Cerebellar nuclear complex (tissue), 1 donor: ENCODE measurements at regions not wholly inside any gene's neighbourhood (a gene's known extent, or its start where the extent isn't known, plus 50 kb on each side); places are given as distances from the start of the nearest gene placed in this dataset.
A peak's percentile ranks its signal among the peaks of the same experiment; 100 is the strongest.

Source experiments
- DNase-seq, 2 experiments: peaks; one replicate each; lab custom pipeline; 2025; lab: John Stamatoyannopoulos, UW

DNA sequence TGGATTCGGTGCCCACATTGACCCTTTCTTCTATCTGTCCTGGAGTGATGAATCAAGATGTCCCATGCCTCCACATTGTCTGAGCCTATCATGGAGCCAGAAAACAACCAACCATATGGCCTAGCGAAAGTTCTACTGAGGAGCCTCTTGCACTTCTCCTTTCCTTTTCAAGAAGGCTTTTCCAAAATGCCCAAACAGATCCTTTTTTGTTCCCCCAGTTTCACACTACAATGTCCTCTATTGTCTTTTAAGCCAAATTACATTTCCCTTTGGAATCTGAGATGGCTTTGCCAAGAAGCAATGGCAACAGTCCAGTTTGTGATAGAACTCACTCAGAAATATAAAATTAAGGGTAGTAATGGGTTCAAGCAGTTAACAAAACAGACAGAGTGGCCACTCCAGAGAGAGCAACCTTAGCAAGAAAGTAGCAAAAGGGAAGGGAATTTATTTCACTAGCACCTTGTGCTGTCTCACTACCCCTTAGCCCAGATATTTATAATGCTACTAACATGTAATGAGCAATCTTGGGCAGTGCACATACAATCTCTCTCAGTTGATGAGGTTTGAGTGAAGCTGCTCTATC is 194.6 kb upstream of the PDE1C start:
- DNase-seq, result no peak

DNA sequence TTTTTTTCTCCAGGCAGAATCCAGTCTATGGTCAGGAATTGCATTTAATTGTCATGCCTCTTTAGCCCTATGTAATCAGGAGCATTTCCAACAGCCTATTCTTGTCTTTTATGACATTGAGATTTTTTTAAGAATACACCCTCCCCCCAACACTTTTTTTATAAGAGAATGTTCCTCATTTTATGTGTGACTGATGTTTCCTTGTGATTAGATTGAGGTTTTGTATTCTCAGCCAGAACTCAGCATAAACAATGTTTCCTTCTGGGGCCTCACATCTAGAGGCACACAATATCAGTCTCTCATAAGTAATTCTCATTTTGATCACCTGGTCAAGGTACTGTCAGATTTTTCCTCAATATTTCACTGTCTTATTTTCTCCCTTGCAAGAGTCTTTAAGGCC is 193.4 kb upstream of the PDE1C start:
- DNase-seq, result no peak

DNA sequence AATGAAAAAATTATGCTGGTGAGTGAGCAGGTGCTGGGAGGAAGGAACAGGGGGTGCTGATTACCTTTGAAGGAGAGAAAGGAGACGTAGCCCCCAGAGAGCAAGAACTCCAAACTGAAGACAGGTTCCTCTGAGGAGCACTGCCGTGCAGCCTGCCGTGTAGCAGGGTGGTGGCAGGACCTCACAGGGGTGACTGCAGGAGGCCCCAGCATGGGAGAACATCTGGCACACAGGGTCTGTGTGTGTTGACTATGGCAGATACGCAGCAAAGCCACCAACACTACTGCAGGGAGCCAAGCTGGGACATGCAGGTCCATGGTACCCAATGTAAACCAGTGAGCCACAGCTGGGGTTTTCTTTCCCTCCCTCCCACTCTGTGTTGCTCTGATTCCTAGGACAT is 192.1 kb upstream of the PDE1C start:
- no peak for DNase-seq

DNA sequence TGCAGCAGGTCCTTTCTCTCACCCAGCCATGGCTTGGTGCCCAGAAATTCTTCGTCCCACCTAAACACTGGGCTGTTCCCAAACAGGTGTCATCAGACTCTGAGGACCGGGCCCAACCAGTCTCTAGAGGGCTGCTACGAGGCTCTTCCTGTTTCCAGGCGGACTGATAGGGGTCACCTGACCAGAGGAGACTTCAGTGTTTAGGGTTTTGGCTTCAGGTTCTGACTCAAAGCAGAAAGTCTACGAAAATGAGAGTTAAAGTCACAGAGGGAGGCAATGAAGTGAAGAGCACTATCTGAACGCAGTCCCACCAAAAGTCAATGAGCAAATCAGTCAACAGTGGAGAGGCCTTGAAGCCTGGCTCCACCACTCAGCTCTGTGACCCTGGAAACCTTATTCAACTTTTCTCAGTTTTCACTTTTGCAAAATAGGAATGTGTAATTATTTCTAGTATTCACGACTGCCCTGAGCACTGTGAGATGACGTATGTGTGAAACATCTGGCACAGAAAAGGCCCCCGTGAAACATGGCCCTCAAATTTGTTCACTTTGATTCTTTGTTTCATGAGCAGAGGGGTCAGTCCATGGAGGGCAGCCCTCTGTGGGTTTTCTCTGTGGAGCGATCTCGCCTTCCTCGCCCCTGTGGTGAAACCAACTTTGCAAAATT is 189.9 kb upstream of the PDE1C start:
- no peak for DNase-seq

DNA sequence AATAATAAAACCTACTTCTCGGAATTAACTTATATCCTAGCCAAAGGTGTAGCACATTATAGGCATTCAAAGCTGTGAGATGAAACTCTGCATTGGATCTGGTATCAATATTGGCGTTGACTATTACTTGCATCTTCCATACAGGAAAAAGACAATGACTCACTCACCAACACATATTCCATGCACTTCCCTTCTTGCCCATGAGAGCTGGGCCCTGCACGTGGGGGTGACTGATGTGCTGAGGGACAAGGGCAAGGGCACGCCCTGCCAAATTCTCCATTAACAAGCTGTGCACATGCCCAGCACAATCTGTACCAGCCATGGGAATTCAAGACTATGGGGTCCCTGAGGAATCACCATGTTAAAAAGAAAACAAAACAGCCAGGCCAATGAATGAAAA is 188.1 kb upstream of the PDE1C start:
- no peak for DNase-seq

DNA sequence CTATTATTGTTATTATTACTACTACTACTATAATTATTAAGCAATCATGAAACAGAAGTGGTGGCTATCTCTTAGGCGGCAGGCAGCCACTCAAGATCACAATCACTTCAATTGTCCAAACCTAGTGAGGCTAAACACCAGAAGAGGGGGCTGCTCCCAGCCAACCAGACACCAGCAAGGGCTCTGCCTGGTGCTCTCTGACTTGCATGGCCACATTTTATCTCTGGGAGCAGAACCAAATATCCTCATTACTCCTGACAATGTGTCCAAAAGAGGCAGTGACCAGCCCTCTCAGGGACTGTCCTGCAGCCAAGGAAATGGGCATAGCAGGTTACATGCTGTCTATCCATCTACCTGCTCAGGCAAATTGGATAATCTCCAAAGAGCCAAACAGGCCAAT is 187.4 kb upstream of the PDE1C start:
- peak; percentile 66 to 80 for DNase-seq

DNA sequence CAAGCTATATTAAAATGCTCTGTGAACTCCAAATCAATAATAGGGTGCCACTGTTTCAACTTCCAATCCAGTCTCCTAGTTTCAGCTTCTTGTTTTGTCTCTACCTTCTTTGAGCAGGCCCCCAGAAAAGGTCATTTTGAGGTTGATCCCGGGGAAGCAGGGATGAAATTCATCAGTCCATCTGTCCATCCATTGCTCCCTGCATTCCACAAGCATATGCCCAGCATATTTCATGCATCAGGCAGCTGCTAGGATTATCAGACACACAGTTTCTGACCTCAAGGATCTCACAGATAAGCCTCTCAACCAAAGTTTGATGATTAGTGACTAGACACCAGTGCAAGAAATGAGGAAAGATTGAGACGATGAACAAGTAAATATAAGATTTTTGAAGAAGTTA is 186.6 kb upstream of the PDE1C start:
- DNase-seq, result no peak

DNA sequence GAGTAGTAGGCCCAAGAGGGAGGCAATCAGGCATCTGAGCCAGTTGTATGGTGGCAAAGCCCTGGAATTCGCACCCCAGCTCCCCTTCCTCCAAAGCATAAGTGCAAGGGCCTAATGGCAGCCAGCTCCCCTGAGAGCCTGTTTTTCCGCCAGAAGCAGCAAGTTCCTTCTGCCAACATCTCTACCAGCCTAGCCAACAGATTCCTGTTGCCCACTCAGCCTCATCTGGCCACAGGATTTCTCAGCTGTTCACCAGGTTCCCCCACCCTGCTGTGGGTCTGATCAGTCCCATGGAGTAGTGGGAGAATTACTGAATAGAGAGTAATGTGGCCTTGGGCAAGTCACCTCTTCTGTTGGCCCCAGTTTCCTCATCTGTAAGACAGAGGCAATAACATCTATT is 186.2 kb upstream of the PDE1C start:
- DNase-seq, result no peak

DNA sequence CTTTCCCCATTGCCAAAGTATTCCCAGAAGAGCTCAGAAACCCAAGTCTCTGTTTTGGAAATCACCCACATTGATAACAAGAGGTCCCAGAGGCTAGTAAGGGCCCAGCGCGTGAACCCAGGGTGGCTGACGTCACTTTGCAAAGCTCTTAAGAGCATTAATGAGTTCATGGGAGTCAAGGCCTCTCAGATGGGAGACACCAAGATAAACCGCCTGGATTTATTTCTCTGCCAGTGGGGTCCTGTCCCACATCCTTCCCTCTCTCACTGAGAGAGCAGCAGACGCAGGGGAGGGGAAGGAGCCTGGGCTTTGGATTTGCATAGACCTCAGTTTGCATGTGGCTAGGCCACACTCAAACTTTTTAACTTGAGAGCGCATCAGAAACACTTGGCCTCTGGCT is 184.8 kb upstream of the PDE1C start:
- DNase-seq, result no peak

DNA sequence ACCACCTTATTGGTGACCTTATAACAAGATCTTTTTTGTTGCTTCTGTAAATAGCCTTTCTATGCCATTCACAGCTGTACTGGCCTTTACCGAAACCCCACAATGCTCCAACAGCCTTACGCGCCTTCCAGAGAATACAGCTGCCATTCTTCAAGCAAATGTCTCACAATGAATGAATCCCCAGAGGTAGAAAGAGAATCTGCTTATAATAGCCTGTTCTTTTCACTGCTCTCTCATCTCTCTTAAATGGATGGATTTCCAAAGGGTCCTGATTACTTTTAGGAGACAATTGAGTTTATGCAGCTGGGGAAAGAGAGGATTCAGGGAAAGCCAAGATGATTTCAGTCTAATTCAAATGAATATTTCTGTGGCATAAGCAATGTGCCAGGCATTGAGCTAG is 183.1 kb upstream of the PDE1C start:
- no peak for DNase-seq

DNA sequence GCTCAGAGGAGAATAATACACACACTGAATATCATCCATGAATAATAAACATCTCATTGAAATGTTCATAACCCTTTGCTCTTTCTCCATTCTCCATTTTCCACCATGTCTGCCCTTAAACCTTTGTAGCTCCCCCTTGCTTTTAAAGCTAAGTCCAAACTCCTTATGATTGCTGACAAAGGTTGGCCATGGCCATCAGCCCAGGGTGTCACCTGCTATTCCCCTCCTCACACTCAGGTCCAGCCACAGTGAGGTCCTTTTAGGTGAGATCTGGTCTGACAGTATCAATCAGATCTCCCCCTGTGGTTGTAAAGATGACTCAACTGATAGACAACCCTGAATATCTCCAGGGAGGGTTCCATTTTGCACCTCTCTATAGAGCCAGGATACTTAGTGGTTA is 181.5 kb upstream of the PDE1C start:
- DNase-seq, result no peak

DNA sequence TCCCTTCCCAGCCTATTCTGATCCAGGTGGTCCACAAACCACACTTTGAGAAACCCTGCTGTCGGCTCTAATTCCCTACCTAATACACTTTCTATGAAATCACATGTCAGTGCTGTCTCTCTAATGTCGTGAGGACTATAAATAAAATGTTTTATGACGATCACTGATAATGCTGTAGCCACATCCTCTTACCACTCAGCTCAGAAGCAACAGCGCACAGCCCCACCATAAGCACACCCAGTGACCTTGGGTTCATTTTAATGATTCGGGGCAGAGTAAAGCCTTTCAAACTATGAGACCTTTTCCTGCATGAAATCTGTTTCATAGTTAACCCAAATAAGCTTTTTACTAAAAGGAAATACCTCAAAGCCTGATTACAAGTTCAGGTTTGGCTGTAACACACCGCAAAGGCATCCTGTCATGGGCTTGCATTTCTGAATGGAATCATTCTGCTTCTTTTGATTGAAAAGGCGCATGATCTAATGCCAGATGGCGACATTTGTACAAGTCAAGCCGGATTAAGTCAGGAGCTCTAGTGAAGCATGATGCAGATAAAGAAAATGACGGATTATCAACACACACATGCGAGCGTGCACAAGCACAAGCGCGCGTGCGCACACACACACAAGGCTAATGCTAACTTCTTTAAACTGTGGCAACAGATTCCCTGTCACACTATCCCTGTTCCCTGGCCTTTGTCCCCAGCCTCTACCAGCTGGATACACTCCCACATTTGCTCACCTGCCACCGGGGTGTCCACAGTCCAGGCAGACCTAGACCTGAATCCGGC is 180.5 kb upstream of the PDE1C start:
- peak; percentile 12 to 67 for DNase-seq

DNA sequence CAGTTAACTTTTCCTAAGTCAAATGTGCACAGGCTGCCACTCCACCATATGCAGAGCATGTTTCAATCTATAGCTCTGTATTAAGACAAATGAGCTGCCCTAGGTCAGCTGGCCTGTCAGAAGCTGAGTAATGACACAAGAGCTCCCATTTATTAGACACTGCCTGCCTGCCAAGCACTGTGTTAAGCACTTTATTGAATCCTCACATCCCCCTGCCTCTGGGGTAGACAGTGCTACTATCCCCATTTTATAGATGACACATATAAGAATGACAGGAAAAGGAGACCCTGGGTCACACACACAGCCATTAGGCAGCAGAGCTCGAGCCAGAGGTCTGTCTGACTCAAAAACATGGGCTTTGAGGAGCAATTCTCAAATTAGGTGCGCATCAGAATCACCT is 179.8 kb upstream of the PDE1C start:
- no peak for DNase-seq

DNA sequence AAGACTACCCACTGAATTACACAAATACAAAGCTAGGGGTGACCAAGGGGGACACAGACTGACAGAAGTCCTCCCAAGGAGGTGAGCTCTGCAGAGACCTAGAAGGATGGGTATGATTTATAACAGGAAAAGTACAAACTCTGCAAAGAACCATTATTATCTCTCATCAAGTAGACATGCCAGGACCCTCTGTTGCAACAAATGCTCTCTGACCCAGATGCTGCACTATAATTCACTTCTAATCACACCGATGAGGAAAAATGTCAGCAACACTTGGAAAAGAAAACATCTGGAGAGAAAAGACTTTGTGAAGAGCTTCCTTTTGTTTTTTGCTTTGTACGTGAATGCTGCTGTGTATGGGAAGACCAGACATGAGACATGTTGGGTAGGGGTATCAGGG is 178.3 kb upstream of the PDE1C start:
- DNase-seq, result no peak

DNA sequence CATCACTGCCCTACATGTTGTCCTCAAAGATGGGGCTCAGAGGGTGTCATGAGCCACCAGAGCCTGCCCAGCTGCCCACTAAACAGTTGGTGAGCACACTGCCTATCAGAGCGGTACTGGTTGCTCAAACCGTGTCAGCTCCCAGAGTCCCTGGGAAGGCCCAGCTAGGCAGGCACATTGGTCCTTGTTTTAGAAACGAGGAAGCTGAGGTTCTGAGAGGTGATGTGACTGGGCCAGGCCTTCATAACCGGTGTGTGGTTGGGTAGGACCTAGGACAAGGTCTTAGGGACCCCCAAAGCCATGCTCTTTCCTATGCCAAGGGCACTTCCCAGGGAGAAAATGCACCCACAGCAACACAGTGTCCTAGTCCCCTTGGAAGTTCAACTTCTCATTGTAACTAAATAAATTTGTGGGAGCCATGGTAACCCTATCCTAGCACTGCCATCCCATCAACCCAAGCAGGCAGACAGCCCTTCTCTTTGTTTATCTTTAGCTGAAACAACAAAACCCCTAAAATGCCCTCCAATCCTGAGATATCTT is 174.7 kb upstream of the PDE1C start:
- no peak for DNase-seq

DNA sequence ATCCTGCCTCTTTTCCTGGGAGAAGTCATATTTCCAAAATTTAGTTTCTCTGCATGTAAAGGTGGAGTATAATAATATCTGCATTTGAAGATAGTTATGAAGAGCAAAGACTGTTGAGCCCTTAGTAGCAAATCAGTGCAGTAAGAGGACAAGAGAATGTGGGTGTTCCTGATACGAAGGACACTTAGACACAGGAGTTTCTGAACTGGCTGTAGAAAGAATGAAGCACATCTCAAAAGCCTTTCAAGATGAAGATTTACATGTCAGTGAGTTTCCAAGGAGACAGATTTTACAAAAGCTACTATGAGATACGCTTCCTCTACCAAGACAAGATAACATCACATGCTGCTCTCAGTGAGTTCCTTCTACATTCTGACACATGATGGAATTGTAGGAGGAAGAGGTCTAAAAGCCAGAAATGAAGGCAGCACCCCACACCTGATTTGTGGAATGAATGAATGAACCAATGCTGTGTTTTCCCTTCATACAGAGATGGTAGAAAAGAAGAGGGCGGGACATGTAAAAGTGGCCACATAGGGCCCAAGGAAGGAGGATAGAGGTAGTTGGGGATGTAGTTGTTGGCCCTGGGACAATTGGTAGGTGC is 173.6 kb upstream of the PDE1C start:
- no peak for DNase-seq

DNA sequence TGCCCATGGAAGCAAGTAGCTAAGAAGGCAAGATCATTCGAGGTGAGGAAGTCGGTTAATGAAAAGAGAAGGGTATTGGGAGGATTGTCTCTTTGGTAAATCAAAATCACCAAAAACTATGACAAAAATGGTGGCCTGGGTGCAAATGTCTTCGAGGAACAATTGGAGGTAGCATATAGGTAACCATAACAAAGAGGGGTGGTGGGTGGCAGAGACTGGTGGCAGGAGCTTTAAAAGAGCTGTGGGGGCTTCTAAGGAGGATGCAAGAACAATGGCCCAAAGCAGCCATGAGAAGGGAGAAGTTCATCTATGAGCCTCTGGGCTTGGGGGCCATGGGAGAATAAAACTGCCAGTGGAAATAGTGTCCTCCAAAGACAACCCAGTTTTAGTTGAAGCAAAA is 172.2 kb upstream of the PDE1C start:
- no peak for DNase-seq

DNA sequence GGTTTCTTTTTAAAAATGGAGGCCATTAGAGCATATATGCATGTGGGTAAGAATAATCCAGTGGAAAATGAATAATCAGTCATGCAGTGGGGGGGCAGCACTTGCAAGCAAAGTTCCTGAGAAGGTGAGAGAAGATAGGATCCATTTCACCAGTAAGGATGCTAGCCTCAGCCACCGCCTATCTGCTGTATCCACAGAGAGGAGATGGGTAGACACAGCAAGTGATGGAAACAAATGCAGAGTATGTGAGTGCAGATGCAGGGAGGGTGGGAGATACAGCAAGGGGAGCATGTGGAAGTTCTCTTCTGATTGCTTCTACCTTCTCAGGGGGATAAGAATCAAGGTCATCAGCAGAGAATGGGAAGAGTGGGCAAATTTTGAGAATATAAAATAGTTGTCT is 171.4 kb upstream of the PDE1C start:
- DNase-seq, result no peak

DNA sequence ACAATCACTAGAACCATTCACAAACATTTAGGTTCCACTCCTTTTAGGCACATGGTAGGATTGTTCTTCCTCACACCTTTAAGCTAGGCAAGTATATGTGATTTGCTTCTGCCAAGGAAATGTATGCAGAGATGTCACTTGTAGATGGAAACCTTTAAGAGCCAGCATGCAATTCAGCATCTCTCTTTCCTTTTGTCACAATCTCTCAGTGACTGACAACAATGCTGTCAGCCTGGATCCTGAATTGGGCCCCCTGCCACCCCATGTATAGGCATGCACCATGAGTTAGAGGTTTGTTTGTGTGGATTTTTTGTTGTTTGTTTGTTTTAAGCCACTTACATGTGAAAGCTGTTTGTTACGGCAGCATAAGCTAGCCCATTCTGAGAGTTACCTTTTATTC is 169.6 kb upstream of the PDE1C start:
- DNase-seq, result no peak

DNA sequence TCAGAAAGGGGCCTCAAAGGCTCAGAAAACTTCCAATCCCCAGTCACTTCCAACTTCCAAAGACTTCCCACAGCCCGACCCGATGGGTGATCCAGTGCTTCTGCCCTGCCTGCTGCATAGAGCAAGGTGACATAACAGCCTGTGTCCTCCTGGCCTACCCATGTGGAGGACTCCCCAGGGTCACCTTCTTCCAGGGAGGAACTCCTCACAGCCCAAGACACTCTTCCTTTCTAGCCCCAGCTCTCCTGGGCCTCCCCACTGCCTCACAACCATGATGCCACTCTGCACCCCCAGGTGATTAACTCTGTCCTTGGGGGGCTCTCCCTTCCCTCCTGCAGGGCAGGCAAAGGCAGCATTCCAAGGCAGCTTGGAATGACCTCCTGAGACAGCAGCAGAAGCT is 158.4 kb upstream of the PDE1C start:
- DNase-seq, result no peak

DNA sequence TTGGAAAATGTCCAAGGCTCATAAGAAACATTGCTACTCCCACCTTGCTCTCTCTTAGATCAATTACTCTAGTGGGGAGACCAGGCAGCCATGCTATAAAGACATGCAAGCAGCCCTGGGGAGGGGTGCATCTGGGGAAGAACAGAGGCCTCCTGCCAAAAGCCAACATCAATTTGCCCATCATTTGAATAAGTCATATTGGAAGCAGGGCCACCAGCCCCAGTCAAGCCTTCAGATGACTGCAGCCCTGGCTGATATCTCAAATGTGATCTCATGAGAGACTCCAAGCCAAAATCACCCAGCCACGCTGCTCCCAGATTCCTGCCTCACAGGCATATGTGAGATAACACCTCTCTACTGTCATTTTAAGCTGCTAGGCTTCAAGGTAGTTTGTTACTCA is 157.5 kb upstream of the PDE1C start:
- DNase-seq, result no peak

DNA sequence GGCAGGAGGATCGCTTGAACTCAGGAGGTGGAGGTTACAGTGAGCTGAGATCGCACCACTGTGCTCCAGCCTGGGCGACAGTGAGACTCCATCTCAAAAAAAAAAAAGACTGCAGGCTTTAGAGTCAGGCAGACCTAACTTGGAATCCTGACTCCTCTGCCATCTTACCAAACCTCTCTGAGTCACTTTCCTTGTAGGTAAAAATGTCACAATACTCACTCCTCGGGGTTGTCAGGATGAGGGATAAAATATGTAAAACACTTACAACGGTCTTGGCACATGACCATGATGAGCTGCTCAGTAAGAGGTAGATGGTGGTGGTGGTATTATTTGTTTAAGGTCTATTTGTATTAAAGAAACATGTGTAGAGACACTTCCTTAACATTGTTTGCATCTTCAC is 154.1 kb upstream of the PDE1C start:
- no peak for DNase-seq

DNA sequence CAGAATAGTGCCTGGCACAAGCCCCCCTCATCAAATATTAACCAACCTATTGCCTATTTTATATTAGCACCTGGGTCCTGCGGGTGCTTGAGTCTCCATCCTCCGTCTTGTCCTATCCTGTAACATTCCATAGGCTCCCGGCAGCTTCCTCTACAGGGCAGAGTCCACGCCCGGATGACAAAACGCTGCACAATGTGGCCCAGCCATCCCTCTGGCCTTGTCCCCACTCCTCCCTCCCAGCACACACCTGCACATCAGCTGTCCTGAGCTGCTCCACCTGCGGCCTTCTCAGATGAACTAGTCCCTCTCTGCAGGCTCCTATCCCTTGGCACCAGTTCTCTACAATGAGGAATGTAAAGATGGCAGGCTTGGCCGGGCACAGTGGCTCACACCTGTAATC is 153.5 kb upstream of the PDE1C start:
- DNase-seq, result no peak
